ENCODE measurements at regions not wholly inside any gene's neighbourhood (a gene's known extent, or its start where the extent isn't known, plus 50 kb on each side); places are given as distances from the start of the nearest gene placed in this dataset.

GRCh38 chr9:2299156-2299842, 284.2 kb downstream of the SMARCA2 start:
- TF ChIP-seq CREB1 (IDR thresholded peaks at IDR 0.05; ENCODE audit: low read depth) (no peak), NFIC (IDR thresholded peaks at IDR 0.05) (no peak), EGR1 (IDR thresholded peaks at IDR 0.05) (no peak), TAF1 (IDR thresholded peaks at IDR 0.05; ENCODE audit: low read depth) (no peak), TCF12 (IDR thresholded peaks at IDR 0.05; ENCODE audit: low read depth) (no peak), CEBPB (IDR thresholded peaks at IDR 0.05) (no peak)

DNA sequence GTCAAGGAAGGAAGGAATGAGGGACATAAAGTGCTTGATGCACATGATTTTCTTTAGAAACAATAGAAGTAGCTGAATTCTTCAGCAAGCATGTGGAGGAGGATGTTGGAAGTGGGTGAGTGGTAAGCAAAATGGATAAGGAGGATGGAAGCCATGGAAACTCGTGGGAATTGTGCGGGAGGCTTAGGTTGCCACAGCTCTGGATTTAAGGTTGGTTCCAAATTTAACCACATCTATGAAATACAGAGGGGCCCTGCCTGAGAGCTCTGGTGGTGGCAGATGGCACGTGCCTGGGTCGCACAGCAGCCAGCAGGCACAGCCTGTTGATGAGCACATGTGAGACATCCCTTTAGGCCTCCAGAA, 284.7 kb downstream of the SMARCA2 start:
- TF ChIP-seq REST (IDR thresholded peaks at IDR 0.05; ENCODE audit: low read depth) (no peak), ZBTB7A (IDR thresholded peaks at IDR 0.05; ENCODE audit: low read depth) (no peak), USF1 (IDR thresholded peaks at IDR 0.05) (no peak), TEAD4 (IDR thresholded peaks at IDR 0.05) (no peak), EP300 (IDR thresholded peaks at IDR 0.05; ENCODE audit: borderline replicate concordance) (no peak), YY1 (IDR thresholded peaks at IDR 0.05; ENCODE audit: low read depth) (no peak), EGR1 (IDR thresholded peaks at IDR 0.05) (no peak), CEBPB (IDR thresholded peaks at IDR 0.05) (no peak)
- TF ChIP-seq, protein P1, sequence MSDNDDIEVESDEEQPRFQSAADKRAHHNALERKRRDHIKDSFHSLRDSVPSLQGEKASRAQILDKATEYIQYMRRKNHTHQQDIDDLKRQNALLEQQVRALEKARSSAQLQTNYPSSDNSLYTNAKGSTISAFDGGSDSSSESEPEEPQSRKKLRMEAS (IDR thresholded peaks at IDR 0.05) = no peak

GRCh38 chr9:2300325-2300724, 285.2 kb downstream of the SMARCA2 start:
- no peak for TF ChIP-seq CEBPB (IDR thresholded peaks at IDR 0.05)
- no peak for TF ChIP-seq TAF1 (IDR thresholded peaks at IDR 0.05; ENCODE audit: low read depth)
- no peak for TF ChIP-seq TEAD4 (IDR thresholded peaks at IDR 0.05)
- TF ChIP-seq RAD21 (IDR thresholded peaks at IDR 0.05; ENCODE audit: low read depth) = no peak
- no peak for TF ChIP-seq YY1 (IDR thresholded peaks at IDR 0.05; ENCODE audit: low read depth)
- no peak for TF ChIP-seq TCF12 (IDR thresholded peaks at IDR 0.05; ENCODE audit: low read depth)
- no peak for TF ChIP-seq ZBTB7A (IDR thresholded peaks at IDR 0.05; ENCODE audit: low read depth)
- TF ChIP-seq REST (IDR thresholded peaks at IDR 0.05; ENCODE audit: low read depth) = no peak
- TF ChIP-seq EP300 (IDR thresholded peaks at IDR 0.05; ENCODE audit: borderline replicate concordance) = no peak
- TF ChIP-seq USF1 (IDR thresholded peaks at IDR 0.05) = no peak
- TF ChIP-seq CREB1 (IDR thresholded peaks at IDR 0.05; ENCODE audit: low read depth) = no peak
- TF ChIP-seq EGR1 (IDR thresholded peaks at IDR 0.05) = no peak
- TF ChIP-seq NFIC (IDR thresholded peaks at IDR 0.05) = no peak
- no peak for TF ChIP-seq FOXM1 (IDR thresholded peaks at IDR 0.05; ENCODE audit: borderline replicate concordance, low read depth)
- TF ChIP-seq, protein P1 (IDR thresholded peaks at IDR 0.05) = no peak

DNA sequence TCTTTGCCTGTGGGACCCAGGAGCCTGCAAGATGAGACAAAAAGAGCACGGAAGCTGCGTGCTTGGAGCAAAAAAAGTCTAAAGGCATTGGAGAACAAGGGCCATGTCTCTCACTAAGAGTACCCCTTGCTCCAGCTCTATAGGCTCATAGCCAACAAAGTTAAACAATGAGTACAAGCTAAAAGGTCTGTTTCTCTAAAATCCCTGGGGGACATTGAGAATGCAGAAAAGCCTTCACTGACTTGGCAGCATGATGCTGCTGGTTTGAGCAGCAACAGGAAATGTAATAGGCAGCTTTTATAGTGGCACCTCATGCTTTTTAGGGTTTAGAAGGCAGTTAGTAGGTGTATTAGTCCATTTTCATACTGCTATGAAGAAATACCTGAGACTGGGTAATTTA, 287.5 kb downstream of the SMARCA2 start:
- no peak for TF ChIP-seq TEAD4 (IDR thresholded peaks at IDR 0.05)
- TF ChIP-seq, protein P1 (IDR thresholded peaks at IDR 0.05) = no peak
- no peak for TF ChIP-seq REST (IDR thresholded peaks at IDR 0.05; ENCODE audit: low read depth)
- no peak for TF ChIP-seq NFIC (IDR thresholded peaks at IDR 0.05)
- TF ChIP-seq EP300 (IDR thresholded peaks at IDR 0.05; ENCODE audit: borderline replicate concordance) = no peak
- no peak for TF ChIP-seq CREB1 (IDR thresholded peaks at IDR 0.05; ENCODE audit: low read depth)
- TF ChIP-seq TCF12 (IDR thresholded peaks at IDR 0.05; ENCODE audit: low read depth) = no peak
- no peak for TF ChIP-seq FOXM1 (IDR thresholded peaks at IDR 0.05; ENCODE audit: borderline replicate concordance, low read depth)
- TF ChIP-seq ZBTB7A (IDR thresholded peaks at IDR 0.05; ENCODE audit: low read depth) = no peak
- TF ChIP-seq USF1 (IDR thresholded peaks at IDR 0.05) = no peak
- no peak for TF ChIP-seq CEBPB (IDR thresholded peaks at IDR 0.05)
- no peak for TF ChIP-seq EGR1 (IDR thresholded peaks at IDR 0.05)
- TF ChIP-seq YY1 (IDR thresholded peaks at IDR 0.05; ENCODE audit: low read depth) = no peak
